EL (cell line): ENCODE measurements at regions not wholly inside any gene's neighbourhood (a gene's known extent, or its start where the extent isn't known, plus 50 kb on each side); places are given as distances from the start of the nearest gene placed in this dataset.
"Not testable (repeated sequence)": the region's sequence is repeated elsewhere in the genome, so short reads cannot be mapped to it uniquely, and the experiment has no call there.

ENCODE experiments used
- DNase-seq: peaks from one replicate; pipeline ENCODE4 v3.0.0-alpha.2; 2016

DNA sequence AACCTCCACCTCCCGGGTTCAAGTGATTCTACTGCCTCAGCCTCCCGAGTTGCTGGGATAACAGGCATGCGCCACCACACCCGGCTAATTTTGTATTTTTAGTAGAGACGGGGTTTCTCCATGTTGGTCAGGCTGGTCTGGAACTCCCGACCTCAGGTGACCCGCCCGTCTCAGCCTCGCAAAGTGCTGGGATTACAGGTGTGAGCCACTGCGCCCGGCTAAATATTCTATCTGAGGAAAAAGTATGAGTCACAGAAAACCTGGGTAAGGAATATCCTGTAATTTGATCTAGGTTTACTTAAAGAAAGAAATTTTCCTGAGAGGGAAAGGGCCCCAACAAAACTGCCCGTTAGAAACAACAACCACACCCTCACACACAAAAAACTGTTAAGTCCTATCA is 776.2 kb upstream of the NCAM2 start:
- DNase-seq = not testable (repeated sequence)

DNA sequence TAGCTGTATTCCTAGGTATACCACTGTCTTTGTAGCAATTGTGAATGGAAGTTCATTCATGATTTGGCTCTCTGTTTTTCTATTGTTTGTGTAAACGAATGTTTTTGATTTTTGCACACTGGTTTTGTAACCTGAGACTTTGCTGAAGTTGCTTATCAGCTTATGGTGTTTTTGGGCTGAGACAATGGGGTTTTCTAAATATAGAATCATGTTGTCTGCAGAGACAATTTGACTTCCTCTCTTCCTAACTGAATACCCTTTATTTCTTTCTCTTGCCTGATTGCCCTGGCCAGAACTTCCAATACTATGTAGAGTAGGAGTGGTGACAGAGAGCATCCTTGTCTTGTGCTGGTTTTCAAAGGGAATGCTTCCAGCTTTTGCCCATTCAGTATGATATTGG is 761.6 kb upstream of the NCAM2 start:
- DNase-seq = not testable (repeated sequence)

GRCh38 chr21:20249401-20249800 is 748.8 kb upstream of the NCAM2 start:
- DNase-seq = no peak

DNA sequence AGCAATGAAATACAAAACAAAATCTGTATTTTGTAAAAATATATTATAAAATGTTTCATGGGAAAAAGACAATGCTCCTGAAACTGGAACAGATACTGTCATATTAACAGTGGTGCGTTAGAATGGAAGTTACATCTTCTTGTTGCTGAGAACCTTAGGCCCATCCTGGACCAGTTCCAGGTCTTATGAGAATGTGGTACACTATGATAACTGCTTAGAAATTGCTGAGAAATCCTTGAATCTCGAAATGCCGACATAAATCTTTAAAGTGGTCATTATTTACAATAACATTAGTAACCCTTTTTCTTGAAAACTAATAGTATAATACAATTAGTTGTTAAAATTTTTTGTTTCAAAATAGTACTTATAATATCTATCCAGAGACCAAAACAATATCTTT is 747.9 kb upstream of the NCAM2 start:
- DNase-seq = no peak

DNA sequence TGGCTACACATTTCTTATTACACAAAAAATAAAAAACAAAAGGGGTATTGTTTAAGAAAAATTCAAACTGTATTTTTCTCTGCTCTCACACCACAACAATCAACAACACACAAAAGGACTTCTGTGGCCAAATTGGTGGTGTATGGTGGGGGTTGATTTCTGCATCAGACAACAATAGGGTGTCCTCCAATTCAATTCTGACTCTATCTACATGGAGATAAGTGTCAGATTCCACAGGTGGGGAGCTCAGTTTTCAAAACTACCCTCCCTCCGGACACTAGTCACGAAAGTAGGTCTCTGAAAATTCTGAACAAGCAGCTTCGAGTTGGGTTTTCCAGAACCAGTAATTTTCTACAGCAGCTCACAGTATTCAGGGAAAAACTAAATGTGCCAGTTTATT is 744.9 kb upstream of the NCAM2 start:
- DNase-seq = no peak

DNA sequence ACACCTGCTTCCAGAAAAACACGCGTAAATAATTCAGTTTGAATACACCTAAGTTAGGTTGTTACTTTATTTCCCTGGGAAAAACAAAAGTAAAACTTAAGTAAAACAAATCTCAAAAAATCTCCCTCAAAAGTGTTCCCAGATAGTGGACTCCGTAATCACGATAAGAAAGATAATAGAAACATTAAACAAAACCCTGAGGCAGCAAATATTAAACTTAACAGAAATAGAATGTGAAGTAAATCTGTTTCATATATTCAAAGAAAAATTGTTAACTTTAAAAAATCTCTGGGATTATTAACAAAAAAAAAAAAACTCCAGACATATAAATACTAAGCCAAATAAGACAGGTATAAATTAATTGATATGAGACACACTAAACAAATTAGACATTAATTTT is 743.2 kb upstream of the NCAM2 start:
- DNase-seq = no peak

DNA sequence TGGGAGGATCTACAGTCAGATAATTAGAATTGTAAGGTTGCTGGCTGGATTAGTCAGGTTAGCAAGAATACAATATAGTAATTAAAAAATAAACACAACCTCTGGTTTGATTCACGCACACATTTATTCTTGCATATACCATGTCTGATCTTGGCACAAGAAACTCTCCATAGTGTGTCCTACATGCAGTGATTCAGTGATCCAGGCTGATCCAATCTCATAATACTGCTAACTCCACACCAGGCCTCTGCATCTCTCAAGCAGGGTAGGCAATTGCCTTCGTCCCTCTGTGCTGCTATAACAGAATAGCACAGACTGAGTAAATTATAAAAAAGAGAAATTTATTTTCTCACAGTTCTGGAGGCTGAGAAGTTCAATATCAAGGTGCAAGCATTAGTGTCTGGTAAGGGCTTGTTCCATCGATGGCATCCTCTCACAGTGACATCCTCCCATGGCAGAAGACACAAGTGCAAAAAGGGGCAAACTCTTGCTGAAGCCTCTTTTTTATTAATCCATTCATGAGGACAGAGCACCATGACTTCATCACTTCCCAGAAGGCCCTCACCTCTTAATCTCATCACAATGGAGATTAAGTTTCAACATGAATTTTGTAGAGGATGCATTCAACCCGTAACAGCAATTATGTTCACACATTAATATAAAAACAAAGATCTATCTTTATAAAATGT is 741.0 kb upstream of the NCAM2 start:
- no peak for DNase-seq

DNA sequence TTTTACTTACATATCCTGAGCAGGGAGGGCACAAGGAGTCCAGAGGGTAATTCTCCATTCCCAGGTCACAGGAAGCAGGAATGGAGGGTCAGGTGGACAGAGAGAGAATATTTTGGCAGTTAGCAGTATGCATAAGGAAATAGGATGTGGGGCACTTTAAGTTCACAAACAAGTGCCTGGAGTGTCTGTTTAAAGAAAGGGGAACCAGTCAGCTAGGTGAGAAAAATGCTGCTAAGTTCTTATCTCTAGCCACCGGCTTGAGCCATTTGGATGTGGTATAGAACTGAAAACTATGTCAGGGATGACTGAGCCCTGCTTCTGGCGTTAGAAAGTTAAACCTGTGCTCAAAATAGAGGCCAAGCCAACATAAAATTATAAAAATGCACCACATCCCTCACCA is 739.7 kb upstream of the NCAM2 start:
- no peak for DNase-seq

- no peak for DNase-seq
Observed at GRCh38 chr21:20259031-20259867, 739.0 kb upstream of the NCAM2 start.

GRCh38 chr21:20260124-20260523 is 738.1 kb upstream of the NCAM2 start:
- DNase-seq = no peak

- DNase-seq = no peak
Observed at GRCh38 chr21:20261364-20261763, 736.8 kb upstream of the NCAM2 start.

GRCh38 chr21:20265707-20266440 is 732.3 kb upstream of the NCAM2 start:
- DNase-seq = no peak

DNA sequence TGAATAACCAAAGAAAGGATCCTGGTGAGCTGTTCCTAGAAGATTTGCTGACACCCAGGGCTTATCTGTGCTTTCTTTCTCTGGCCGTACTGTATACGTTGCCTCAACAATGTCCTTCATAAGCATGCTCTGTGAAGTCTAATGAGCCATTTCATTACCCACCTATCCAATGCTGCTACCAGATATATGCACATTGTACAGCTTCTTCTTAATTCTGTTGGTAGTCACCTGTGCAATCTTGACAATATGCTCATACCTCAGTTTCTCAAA is 731.8 kb upstream of the NCAM2 start:
- no peak for DNase-seq

DNA sequence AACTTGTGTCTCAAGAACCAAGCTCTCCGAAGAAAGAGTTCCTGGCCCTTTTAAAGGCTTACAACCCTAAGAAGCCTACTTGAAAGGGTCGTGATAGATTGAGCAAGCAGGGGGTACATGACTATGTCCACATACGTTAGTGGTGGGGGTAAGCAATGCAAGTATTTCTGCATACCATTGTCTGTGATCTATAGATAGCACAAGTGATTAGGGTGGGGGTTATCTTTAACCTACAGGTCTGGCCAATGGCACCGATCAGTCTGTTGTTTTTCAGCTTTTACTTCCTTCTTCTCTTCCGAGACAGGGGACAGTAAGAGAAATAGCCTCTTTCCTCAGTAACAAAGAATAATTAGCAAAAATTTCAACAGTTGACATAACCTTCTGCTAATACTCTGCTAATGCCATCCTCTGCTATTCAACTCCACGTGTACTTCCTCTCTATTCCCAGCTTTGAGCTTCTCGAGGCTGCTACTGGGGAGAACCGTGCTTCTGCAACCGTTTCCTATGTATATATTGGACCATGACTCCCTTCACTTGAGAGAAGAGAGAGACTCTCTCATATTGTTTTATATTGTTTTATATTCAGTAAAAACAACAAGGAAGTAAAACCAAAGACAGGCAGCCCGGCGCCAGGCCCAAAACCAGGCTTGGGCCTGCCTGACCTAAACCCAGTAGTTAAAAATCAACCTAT is 727.7 kb upstream of the NCAM2 start:
- DNase-seq = no peak

DNA sequence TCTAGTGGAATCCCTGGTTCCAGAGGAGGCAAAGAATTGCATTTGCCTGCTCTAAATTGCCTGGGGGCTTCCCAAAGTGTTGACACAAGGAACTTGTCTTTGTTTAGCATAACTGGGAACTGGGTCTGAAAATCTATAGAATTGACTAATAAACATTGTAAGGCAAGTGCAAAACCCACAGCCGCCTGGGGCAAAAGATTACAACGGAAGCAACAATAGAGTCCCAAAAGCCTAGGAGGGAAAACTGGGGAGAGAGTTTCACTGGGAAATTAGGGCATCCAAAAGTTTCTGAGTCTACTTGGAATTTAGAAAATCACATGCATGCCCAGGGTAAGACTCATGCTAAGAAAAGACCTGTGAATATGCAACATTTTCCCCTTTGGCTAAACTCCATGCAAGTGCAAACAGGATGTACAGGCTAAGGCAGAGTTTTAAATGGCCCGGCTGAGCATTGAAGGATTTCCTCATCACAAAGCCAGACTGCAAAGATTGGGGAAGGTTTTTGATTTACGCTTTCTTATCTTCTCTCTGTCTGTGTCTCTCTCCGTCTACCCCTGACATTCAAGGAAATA is 725.3 kb upstream of the NCAM2 start:
- DNase-seq = no peak

DNA sequence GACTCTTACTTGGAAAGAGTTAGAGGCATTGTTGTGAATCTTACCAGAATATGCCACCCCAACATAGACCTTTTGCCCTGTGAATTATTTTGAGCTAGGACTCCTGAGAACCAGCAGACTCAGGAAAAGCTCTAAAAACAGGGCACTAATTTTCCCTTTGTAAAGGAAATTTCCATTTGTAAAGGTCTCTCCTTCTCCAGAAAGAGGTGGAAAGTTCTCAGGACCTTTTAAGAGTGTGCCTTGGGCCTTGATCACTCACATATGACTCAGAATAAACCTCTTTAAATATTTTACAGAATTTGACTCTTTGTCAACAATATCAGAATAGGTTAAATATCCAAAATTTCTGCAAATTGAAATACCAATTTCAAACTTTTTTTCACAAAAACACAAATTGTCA is 721.8 kb upstream of the NCAM2 start:
- no peak for DNase-seq

DNA sequence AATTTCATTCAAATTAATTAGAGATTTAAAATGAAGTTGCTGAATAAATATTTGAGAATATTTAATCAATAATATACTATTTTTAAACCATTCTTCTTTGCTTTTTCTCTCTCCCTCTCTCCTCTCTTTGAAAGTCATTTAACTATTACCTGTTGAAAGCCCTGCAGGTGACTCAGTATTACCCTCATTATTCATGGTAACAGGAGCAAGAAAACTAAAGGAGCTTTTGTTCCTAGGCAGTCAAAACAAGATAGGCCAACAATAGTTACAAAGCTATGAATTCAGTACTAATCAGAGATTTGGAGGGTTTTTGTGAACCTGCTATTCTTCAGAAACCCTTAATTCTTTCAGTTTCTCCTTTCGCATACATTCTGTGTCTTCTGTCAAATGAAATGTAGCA is 721.3 kb upstream of the NCAM2 start:
- no peak for DNase-seq

DNA sequence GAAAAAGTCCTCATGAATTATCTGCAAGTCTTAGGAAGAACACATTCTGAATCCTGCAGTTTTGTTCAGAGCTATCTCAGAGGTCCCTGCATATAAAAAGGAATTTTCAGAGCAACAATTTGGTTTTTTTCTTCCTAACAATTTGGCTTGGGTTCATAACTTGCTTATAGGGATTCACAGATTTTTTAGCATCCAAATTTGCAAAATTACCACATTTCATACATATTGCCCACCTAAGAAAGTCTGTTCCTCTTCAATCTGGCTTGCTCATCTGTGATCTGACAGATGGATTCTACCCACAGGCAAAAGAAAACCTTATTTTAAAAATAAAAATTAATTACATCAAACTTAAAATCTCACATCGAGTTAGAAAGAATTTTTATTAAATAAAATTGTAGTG is 714.4 kb upstream of the NCAM2 start:
- DNase-seq = no peak

DNA sequence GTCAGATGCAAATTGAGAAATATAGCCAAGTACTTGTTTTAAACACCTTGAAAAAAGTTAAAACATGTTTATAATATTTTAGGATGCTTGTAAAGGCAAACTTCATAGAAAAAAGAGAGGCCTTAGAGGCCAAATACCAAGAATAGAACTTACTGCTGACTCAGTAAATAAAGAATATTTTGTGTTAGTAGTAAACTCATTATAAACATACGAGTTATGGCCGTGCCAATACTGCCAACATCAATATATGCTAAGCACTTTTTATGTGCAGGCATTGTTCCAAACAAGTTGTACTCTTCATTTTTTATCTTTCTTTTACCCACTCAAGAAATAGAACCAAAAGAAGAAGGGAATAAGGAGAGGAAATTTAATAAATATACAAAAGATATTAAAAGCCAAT is 705.9 kb upstream of the NCAM2 start:
- DNase-seq = no peak

DNA sequence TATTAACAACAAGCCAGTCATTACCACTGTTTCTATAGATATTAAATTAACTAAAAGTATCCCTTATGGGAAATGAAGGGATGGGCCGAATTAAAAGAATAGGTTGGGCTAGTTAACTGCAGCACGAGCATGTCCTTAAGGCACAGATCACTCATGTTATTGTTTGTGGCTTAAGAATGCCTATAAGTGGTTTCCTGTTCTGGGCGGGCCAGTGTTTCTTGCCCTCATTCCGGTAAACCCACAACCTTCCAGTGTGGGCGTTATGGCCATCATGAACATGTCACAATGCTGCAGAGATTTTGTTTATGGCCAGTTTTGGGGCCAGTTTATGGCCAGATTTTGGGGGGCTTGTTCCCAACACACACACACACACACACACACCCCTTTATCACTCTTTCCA is 705.4 kb upstream of the NCAM2 start:
- DNase-seq = not testable (repeated sequence)

DNA sequence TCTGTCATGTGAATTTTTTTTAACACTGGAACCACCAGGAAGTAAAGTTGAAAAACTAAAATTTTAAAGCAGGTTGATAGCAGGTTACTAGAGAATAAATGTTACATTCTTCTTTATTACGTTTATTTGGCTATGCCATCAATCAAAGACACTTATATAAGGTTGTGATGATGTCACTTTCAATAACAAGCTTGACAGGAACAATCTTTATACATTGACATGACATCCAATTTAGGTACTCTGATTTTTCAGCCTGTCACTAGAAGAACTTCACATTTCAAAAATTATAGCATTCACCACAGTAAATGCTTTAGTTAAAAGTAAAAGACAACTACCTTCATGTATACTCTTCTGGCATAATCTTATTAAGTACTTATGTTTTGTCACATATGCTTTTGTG is 696.8 kb upstream of the NCAM2 start:
- DNase-seq = no peak

DNA sequence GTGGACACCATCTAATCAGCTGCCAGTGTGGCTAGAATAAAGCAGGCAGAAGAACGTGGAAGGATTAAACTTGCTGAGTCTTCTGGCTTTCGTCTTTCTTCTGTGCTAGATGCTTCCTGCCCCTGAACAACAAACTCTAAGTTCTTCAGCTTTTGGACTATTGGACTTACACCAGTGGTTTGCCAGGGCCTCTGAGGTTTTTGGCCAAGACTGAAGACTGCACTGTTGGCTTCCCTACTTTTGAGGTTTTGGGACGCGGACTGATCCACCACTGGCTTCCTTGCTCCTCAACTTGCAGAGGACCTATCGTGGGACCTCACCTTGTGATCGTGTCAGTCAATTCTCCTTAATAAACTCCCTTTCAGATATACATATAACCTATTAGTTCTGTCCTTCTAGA is 696.1 kb upstream of the NCAM2 start:
- no peak for DNase-seq

DNA sequence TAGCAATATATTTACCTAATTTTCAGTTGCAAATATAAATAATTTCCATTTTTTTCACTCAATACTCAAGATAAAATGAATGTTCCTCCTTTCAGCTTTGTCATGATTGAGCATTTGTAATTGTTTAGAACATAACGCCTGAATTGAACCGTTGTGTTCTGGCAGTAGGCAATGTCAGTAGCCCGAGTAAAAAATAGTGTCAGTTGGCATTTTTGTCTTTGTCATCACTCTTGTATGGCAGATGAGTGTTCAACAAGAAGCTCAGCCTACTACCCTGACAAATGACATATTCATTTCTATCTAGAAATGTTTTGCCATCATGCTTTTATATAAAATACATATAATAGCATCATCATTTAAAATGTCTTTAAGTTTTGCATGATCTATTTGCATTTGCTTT is 691.4 kb upstream of the NCAM2 start:
- no peak for DNase-seq
